GM20000 (cell line): ENCODE measurements at regions not wholly inside any gene's neighbourhood (a gene's known extent, or its start where the extent isn't known, plus 50 kb on each side); places are given as distances from the start of the nearest gene placed in this dataset.

Source experiments
- DNase-seq: peaks from one replicate; pipeline ENCODE4 v3.0.0; 2012; ENCODE audit warnings: low spot score
- TF ChIP-seq, protein P1 (sequence below): IDR thresholded peaks from 2 replicates; pipeline ENCODE4 v1.5.1; 2012; ENCODE audit warnings: mild to moderate bottlenecking, control low read depth; ENCODE audit errors: extremely low read depth, missing control alignments

DNA sequence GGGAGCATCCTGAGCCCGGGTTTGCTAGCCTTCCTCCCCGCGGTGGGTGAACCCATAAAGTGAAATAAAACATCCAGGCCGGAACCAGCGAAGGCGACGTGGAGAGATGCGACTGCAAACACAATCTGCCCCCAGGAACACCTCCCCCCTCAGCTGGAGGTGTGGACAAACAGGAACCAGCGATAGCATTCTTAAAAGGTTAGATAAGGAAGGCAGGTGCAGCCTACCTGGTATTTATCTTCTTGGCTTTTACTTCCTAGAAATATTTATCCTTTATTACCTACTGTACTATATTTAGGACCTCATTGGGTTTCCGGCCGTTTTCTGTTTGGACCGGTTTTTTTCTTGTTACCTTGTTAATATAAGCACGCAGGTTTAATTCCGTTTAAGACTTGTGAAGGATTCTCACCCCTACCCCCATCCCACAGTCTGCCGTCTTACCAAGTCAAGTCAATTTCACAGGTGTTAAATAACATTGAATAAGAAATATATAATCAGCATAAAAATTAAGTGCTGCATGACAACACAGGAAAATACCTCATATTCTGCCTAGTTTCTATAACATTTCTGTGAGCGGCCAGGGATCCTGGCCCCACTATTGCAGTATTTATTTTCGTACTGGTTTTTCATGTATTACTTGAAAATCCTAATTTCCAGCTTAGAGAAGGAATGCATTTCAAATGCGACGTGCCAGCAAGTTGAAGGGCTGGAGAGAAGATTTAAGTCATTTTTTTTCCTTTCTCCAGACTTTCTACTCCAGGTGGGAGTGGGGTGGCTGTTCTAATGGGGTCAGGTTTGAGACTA lies 224.0 kb upstream of the ID2 start:
- TF ChIP-seq, protein P1, sequence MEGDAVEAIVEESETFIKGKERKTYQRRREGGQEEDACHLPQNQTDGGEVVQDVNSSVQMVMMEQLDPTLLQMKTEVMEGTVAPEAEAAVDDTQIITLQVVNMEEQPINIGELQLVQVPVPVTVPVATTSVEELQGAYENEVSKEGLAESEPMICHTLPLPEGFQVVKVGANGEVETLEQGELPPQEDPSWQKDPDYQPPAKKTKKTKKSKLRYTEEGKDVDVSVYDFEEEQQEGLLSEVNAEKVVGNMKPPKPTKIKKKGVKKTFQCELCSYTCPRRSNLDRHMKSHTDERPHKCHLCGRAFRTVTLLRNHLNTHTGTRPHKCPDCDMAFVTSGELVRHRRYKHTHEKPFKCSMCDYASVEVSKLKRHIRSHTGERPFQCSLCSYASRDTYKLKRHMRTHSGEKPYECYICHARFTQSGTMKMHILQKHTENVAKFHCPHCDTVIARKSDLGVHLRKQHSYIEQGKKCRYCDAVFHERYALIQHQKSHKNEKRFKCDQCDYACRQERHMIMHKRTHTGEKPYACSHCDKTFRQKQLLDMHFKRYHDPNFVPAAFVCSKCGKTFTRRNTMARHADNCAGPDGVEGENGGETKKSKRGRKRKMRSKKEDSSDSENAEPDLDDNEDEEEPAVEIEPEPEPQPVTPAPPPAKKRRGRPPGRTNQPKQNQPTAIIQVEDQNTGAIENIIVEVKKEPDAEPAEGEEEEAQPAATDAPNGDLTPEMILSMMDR = no peak
- peak; percentile 45 for DNase-seq

DNA sequence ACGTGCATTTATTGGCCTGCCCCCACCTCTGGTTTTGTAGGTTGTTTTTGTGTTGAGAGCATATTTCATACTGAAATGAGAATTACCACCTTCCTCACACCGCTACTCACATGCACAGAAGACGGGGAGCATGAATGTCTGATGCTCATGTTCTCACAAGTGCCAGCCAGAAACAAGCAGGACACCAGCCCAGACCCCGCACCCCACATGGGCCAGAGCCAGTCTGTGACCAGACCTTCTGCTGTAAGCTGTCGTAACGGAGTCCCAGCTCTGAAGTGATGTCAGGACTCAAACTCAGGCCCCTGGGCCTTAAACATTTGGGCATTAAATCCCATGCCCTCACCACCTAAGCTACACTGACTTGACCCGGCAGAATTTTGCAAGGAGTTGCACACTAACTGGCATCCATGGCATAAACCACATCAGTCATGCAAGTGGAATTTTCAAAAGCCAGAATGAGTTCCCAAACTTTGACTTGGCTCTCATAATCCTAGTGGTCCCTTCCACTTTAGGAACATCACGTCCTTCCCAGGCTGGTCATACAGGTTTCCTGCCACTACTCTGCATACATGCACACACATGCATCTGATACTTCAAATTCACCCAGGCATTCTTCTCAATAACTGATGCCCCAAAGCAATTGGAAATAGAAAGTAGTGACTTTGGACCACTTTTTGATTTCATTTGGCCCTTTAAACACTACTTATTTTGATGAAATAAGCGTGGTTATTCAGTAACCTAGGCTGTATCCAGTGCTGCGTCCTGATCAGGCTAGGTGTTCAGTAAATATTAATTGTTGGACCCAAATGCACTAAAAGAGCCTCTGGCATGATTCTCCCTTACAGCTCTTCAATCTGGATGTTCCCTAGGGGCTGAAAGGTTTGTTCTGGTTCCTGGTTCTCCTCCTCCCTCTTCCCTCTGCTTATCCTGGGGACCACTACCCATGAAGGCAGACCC lies 223.1 kb upstream of the ID2 start:
- DNase-seq = no peak
- TF ChIP-seq, protein P1 = no peak

GRCh38 chr2:8459474-8459873 lies 222.4 kb upstream of the ID2 start:
- no peak for DNase-seq
- TF ChIP-seq, protein P1 = no peak

DNA sequence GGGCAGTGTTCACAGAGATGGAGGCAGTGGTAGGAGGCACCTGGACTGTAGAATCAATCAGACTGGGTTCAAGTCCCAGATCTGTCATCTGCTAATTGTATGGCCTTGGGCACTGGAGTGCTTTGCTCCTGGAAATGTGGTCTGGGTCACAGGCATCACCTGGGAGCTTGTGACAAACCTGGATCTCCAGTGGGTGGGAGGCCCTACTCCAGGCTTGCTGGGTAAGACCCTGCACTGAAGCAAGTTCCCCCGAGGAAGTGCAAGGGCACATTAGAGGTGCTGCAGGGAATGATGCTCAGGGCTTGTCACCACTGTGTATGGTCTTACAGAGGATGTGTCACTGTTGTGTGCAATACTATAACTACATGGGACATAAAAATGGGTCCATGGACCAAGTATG lies 220.5 kb upstream of the ID2 start:
- no peak for DNase-seq
- TF ChIP-seq, protein P1 = no peak

- TF ChIP-seq, protein P1 = no peak
- no peak for DNase-seq
Observed at GRCh38 chr2:8462280-8462679, 219.6 kb upstream of the ID2 start.

- DNase-seq = no peak
- TF ChIP-seq, protein P1 = no peak
Observed at GRCh38 chr2:8462899-8463648, 218.8 kb upstream of the ID2 start.
